Sigmoid colon (tissue), 4 donors: ENCODE measurements at regions not wholly inside any gene's neighbourhood (a gene's known extent, or its start where the extent isn't known, plus 50 kb on each side); places are given as distances from the start of the nearest gene placed in this dataset.

Source experiments
- CTCF ChIP-seq, 4 experiments: fragments of 450-650 bp in 3 of 4; fragments of 200-600 bp in 1 of 4; IDR thresholded peaks; one replicate each; pipeline ENCODE4 v1.5.1; 2016 to 2019; ENCODE audit warnings: antibody characterized with exemption in 4 of 4, mild to moderate bottlenecking in 3 of 4, moderate library complexity in 2 of 4
- POLR2A ChIP-seq, 2 donors: fragments of 450-650 bp; IDR thresholded peaks; one replicate each; pipeline ENCODE4 v1.6.1; 2016; ENCODE audit warnings: antibody characterized with exemption in 2 of 2, mild to moderate bottlenecking in 2 of 2, moderate library complexity in 2 of 2
- POLR2AphosphoS5 ChIP-seq, 4 donors: sonication (generic); formaldehyde crosslinking; IDR thresholded peaks; one replicate each; pipeline ENCODE4 v1.6.1; 2017; ENCODE audit warnings: antibody characterized with exemption in 4 of 4

- TF ChIP-seq CTCF (IDR thresholded peaks at IDR 0.05) (no peak), POLR2A (IDR thresholded peaks at IDR 0.05) (no peak), POLR2AphosphoS5 (IDR thresholded peaks at IDR 0.05) (no peak)
Measured at GRCh38 chr17:5718726-5719125, 134.4 kb upstream of the NLRP1 start.
